Endothelial cell (in vitro differentiated cells): ENCODE measurements at regions not wholly inside any gene's neighbourhood (a gene's known extent, or its start where the extent isn't known, plus 50 kb on each side); places are given as distances from the start of the nearest gene placed in this dataset.

Source experiments
- DNase-seq: peaks from one replicate; pipeline ENCODE4 v3.0.0; 2021; ENCODE audit warnings: low spot score
- H3K27ac Mint-ChIP-seq: one replicate; pipeline ENCODE4 v1.8.0; 2021; ENCODE audit warnings: mixed read lengths, inconsistent platforms; ENCODE audit not compliant: unreplicated experiment
- H3K27me3 Mint-ChIP-seq: one replicate; pipeline ENCODE4 v1.8.0; 2021; ENCODE audit warnings: mild to moderate bottlenecking, moderate library complexity, mixed read lengths, inconsistent platforms; ENCODE audit not compliant: unreplicated experiment
- H3K36me3 Mint-ChIP-seq: one replicate; pipeline ENCODE4 v1.8.0; 2021; ENCODE audit warnings: mild to moderate bottlenecking, low read depth, mixed read lengths, inconsistent platforms; ENCODE audit not compliant: unreplicated experiment
- H3K4me1 Mint-ChIP-seq: one replicate; pipeline ENCODE4 v1.8.0; 2021; ENCODE audit warnings: mild to moderate bottlenecking, mixed read lengths, inconsistent platforms; ENCODE audit not compliant: unreplicated experiment
- H3K4me3 Mint-ChIP-seq: one replicate; pipeline ENCODE4 v1.8.0; 2021; ENCODE audit warnings: mild to moderate bottlenecking, mixed read lengths, inconsistent platforms; ENCODE audit not compliant: unreplicated experiment
- H3K9me3 Mint-ChIP-seq: one replicate; pipeline ENCODE4 v1.8.0; 2021; ENCODE audit warnings: mixed read lengths, inconsistent platforms; ENCODE audit not compliant: unreplicated experiment
- TF ChIP-seq, protein P1 (sequence below): fragments of 200-600 bp; sonication (generic); IDR thresholded peaks from one replicate; pipeline ENCODE4 v1.5.0; 2021; ENCODE audit warnings: antibody characterized with exemption; ENCODE audit not compliant: unreplicated experiment

- no peaks in the 10 kb centered on the region for H3K9me3 Mint-ChIP-seq
- H3K36me3 Mint-ChIP-seq = no peaks in the 10 kb centered on the region
- DNase-seq = no peak
- H3K4me1 Mint-ChIP-seq = peaks cover 5% of the 10 kb centered on the region
- H3K27me3 Mint-ChIP-seq = no peaks in the 10 kb centered on the region
- no peak overlapping the region for H3K4me3 Mint-ChIP-seq
- TF ChIP-seq, protein P1, sequence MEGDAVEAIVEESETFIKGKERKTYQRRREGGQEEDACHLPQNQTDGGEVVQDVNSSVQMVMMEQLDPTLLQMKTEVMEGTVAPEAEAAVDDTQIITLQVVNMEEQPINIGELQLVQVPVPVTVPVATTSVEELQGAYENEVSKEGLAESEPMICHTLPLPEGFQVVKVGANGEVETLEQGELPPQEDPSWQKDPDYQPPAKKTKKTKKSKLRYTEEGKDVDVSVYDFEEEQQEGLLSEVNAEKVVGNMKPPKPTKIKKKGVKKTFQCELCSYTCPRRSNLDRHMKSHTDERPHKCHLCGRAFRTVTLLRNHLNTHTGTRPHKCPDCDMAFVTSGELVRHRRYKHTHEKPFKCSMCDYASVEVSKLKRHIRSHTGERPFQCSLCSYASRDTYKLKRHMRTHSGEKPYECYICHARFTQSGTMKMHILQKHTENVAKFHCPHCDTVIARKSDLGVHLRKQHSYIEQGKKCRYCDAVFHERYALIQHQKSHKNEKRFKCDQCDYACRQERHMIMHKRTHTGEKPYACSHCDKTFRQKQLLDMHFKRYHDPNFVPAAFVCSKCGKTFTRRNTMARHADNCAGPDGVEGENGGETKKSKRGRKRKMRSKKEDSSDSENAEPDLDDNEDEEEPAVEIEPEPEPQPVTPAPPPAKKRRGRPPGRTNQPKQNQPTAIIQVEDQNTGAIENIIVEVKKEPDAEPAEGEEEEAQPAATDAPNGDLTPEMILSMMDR = no peak
- H3K27ac Mint-ChIP-seq = no peak overlapping the region
These were observed 633.2 kb upstream of the NEGR1 start for GRCh38 chr1:72915581-72915980.

- TF ChIP-seq, protein P1 = no peak
- Mint-ChIP-seq H3K4me1 (peaks cover 5% of the 10 kb centered on the region), H3K27ac (no peak overlapping the region), H3K9me3 (no peaks in the 10 kb centered on the region), H3K4me3 (no peak overlapping the region), H3K27me3 (no peaks in the 10 kb centered on the region), H3K36me3 (no peaks in the 10 kb centered on the region)
- DNase-seq = no peak
These were observed 629.3 kb upstream of the NEGR1 start for GRCh38 chr1:72911656-72912055.

- H3K9me3 Mint-ChIP-seq = no peaks in the 10 kb centered on the region
- DNase-seq = no peak
- H3K4me3 Mint-ChIP-seq = no peak overlapping the region
- H3K4me1 Mint-ChIP-seq = peaks cover 2% of the 10 kb centered on the region
- H3K36me3 Mint-ChIP-seq = no peaks in the 10 kb centered on the region
- no peak overlapping the region for H3K27ac Mint-ChIP-seq
- TF ChIP-seq, protein P1 = no peak
- peaks cover 1% of the 10 kb centered on the region for H3K27me3 Mint-ChIP-seq
These were observed 613.9 kb upstream of the NEGR1 start for GRCh38 chr1:72896256-72896655.

GRCh38 chr1:72892461-72892860 is 610.1 kb upstream of the NEGR1 start:
- Mint-ChIP-seq H3K9me3 (no peaks in the 10 kb centered on the region), H3K4me1 (peaks cover 2% of the 10 kb centered on the region), H3K27ac (no peak overlapping the region), H3K4me3 (no peak overlapping the region), H3K27me3 (peaks cover 1% of the 10 kb centered on the region), H3K36me3 (no peaks in the 10 kb centered on the region)
- no peak for DNase-seq
- TF ChIP-seq, protein P1 = no peak

- H3K9me3 Mint-ChIP-seq = no peaks in the 10 kb centered on the region
- H3K4me3 Mint-ChIP-seq = no peak overlapping the region
- no peak overlapping the region for H3K27ac Mint-ChIP-seq
- H3K27me3 Mint-ChIP-seq = peaks cover 1% of the 10 kb centered on the region
- H3K36me3 Mint-ChIP-seq = no peaks in the 10 kb centered on the region
- DNase-seq = no peak
- TF ChIP-seq, protein P1 = no peak
- peaks cover 2% of the 10 kb centered on the region for H3K4me1 Mint-ChIP-seq
These were observed 609.6 kb upstream of the NEGR1 start for GRCh38 chr1:72891976-72892375.
